GM18520 (cell line): ENCODE measurements at regions not wholly inside any gene's neighbourhood (a gene's known extent, or its start where the extent isn't known, plus 50 kb on each side); places are given as distances from the start of the nearest gene placed in this dataset.

Source experiments
- ATAC-seq: cut with Tn5 transposase; IDR thresholded peaks from one replicate; pipeline ENCODE4 v1.9.1; 2021; ENCODE audit not compliant: unreplicated experiment

DNA sequence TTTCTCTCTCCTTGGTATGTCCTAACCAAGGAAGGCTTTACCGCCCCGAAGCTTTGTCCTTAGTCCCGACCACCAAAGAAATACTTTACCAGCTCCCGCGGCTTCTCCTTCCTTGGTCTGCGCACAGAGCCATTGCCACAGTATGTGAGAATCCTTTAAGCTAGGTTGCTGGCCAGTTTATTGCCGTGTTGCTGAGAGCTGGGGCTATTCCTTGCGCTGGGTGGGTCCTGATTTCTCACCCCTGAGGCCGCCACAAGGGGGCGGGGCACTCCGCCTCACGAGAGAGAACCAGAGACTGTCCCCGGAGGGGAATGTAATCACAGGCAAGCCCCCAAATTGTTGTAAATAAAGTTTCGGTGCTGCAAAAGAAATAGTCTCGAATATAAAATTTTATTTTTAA lies 331.0 kb upstream of the PCDH10 start:
- no peak for ATAC-seq

DNA sequence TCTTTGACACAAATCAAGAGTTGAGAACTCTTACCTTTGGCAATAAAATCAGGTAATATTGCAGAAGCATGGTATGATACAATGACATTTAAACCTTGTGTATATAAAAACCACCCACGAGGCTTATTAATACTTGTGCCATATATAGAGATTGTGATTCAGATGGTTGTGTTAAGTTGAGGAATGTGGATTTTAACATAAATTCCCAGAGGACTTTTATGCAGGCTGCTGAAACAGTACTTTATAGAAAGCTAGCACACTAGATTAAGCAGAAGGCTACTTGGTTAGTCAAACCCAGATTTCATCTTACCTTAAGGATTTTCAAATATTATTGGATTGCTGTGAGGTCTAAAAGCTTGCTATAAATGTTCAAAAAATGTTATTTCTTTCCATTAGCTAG lies 325.7 kb upstream of the PCDH10 start:
- ATAC-seq, result no peak

DNA sequence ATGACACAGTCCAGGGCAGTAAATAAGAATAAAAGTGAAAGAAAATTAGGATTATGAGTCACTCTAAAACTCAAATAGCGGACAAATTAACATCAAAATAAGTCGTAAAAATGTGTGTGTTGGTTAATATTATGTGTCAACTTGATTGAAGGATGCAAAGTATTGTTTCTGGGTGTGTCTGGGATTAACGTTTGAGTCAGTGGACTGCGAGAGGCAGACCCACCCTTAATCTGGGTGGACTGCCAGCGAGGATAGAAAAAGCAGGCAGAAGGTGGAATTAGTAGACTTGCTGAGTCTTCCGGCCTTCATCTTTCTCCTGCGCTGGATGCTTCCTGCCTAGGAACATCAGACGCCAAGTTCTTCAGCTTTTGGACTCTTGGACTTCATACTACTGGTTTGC lies 324.3 kb upstream of the PCDH10 start:
- ATAC-seq, result no peak

DNA sequence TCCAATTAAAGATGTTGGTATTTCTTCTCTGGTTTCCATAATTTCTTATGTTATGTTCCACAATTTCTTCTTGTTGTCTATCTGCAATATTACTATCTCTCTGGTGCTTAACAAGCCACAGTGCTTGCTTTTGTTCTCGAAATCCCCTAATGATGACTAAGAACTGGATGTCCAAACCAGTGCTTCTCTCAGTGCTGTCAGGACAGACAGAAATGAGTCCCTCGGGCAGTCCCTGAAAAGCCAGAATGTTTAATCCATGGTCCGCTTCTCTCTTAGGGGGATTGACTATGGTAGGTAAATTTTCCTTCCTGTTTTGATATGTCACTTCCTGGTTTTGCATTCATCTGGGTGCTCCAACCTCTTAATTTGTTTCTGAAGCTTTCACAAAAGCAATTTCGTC lies 321.6 kb upstream of the PCDH10 start:
- ATAC-seq, result peak; percentile 69

DNA sequence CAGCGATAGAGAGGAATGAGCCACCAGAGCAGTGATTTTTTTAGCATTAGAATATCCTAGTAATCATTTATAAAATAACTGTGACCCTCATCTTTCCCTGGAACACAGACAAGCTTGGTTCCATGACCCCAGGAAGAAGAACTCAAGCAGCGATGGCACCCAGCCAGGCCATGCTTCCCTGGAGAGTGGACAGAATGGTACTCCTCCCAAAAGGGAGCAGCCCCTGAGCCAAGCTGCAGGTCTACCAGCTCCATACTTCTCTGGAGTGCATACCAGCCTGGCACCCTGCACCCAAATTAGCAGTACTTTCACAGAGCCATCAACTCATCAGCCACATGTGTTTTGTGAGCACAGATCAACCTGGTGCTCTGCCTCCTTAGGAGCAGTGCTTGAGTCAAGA lies 310.9 kb upstream of the PCDH10 start:
- ATAC-seq, result no peak

DNA sequence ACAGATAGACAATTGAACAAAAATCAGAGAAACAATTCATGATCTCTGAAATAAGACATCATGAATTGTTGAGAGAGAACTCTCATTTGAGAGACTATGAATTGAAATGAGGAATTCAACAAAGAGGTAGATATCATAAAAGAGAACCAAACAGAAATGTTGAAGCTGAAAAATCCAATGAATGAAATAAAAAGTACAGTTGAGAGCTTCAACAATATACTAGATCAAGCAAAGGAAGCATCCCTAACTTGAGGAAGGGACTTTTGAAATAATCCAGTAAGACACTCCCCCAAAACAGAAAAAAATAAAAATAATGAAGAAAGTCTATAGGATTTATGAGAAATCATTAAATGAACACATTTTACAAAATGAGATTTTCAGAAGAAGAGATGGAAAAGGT lies 310.0 kb upstream of the PCDH10 start:
- ATAC-seq, result no peak

DNA sequence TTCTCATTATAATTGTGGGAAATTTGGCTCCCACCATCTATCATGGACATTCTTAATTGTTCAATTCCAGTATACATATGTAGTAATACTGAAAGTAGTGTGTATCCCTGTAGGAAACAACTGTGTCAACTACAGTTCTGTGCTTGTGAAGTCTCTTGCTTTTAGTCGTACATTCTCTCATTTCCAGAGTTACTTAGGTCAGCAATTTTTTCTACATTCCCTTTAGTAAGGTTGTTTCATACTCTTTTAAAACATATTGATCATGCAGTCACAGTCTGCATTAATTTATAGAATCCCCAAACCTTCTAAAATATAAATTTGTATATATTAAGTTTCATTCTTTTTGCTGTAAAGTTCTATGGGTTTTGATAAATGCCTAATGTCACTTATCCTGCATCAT lies 289.2 kb upstream of the PCDH10 start:
- no peak for ATAC-seq

DNA sequence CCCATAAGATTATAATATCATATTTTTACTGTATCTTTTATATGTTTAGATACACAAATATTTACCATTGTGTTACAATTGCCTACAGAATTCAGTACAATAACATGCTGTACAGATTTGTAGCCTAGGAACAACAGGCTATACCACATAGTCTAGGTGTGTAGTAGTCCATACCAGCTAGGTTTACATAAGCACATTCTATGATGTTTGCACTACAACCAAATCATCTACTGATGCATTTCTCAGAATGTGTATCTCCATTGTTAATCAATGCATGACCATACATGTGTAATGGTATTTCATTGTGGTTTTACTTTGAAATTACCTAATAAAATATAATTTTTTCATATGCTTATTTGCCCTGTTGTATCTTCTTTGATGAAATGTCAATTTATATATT lies 288.1 kb upstream of the PCDH10 start:
- ATAC-seq, result no peak

DNA sequence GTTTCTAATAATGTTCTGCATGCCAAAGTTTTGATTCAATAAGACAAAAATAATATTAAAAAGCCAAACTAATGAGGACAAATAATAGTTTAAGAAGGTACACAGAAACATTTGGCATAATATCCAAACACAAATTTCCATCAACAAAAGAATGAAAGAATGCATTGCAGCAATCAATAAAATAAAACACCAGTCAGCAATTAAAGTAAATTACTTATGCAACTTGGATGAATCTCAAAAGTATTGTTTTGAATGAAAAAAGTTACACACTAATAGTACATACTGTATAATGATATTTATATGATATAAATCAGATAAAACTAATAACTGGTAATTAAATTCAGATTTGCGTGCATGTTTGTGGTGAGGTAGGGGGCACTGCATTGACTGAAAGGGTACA lies 285.5 kb upstream of the PCDH10 start:
- no peak for ATAC-seq

DNA sequence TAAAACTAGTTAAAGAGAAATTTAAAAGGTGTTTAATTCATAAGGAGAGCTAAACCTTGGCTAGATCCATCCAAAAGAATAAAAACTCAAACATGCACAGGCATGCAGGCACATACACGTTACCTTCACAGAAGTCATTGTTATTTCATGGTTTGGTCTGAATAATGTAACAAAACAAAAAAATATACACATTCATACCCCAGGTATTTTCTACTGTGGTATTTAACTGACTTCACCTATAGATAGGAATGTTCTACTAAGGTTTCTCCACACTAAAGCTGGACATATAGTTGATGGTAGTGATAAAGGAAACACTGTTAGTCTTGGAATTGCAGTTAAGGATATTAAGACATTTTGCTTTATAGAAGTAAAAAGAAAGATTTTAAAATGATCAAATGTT lies 283.6 kb upstream of the PCDH10 start:
- ATAC-seq, result no peak

DNA sequence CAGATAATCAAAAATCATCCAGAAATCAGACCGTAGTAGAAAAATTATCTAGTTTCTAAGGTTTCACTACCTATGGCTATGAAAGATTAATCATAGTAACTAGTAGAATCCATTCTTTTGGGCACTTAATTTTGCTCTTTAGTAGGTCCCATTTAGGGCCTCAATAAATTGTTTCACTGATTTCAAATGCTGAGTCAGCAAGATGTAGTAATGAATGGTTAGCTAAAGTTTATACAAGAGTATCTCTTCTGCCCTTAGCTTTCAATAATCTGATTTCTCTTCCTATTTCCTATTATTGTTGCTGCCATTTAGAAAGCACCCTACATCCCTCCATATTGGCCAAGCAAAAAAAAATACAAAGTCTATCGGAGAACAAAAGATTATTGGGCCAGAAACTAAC lies 283.2 kb upstream of the PCDH10 start:
- no peak for ATAC-seq

DNA sequence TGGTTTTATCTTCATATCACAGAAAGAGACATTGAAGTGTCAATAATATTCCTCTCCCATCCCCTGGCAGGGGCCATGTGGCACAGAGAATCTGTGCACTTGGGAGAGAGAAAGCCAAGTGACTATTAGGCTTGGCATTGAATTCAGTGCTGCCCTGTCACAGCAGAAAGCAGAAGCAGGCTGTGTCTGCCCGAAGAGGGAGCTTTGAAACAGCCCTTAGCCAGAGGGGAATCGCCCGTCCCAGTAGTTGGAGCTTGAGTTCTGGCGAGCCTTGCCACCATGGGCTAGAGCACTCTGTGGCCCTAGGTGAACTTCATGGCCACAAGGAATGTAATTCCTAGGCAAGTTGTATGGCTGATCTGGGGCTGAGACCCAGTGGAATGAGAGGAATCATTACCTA lies 282.5 kb upstream of the PCDH10 start:
- ATAC-seq, result no peak

DNA sequence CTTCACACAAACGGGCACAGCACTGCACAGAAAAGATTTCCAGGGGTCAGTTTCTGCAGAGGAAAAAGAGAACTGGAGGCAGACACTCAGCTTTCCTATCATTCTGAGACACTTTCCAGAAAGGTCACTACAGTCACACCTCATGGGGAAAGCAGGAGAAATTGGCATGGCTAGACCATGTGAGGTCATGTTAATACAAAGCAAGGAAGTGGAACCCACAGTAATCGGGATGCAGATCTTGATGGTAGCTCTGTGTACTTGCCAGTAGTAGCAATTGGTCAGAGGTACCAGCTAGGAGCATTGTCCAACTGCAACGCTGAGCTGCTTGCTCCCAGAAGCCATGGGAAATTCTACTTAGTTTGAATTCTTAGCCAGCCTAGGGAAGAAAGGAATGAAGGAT lies 255.3 kb upstream of the PCDH10 start:
- no peak for ATAC-seq

DNA sequence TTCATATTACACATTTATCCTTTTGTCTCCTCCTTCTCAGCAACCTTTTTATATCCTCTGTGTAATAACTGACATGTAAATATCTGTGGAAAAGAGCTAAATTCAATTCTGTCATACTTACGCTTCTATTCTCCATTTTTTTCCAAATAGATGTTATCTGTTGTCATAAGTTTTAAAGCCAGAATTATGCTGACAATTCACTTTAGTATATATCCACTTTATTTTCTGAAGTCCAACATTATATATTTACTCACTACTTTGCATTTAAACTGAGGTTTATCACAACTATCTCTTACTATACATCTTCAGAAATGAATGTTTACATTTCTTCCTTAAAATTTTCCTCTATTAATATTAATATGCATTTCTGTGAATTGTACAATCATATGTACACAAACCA lies 247.9 kb upstream of the PCDH10 start:
- no peak for ATAC-seq

DNA sequence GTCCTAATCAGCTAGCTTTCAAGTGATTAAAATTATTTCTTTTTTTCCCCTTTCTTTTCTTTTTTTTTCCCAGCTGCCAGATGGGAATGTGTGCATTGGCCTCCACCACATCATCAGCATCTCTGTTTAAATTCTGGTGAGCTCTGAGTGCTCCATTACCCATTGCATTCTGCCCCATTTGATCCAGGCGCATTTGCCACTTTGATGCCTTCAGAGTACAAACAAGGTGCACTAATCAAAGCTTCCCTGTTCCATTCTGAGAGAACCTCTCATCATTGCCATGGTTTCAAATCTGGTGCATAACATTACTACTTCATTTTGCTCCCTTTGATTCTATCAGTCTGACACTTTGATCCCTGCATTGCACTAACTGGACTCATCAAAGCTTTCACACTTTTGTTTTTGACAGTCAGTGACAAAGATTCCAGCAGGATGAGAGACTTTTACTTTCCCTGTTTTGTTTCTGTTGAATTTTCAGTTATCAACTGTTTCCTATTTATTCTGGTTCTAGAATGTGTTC lies 238.8 kb upstream of the PCDH10 start:
- ATAC-seq, result no peak

DNA sequence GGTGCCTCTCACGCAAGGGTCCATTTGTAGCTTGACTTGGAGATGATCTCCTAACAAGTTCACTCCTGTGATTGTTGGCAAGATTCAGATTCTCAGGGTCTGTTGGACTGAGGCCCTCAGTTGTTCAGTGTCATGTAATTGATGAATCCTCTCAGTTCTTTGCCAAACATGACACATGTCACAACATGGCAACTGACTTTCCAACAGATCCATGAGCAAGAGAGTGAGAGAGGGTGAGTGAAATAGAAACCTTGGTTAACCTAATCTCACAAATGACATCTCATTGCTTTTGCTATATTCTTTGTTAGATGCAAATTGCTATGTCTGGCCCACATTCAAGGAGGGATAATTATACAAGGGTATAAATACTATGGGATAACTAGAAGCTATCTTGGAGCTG lies 231.0 kb upstream of the PCDH10 start:
- no peak for ATAC-seq

DNA sequence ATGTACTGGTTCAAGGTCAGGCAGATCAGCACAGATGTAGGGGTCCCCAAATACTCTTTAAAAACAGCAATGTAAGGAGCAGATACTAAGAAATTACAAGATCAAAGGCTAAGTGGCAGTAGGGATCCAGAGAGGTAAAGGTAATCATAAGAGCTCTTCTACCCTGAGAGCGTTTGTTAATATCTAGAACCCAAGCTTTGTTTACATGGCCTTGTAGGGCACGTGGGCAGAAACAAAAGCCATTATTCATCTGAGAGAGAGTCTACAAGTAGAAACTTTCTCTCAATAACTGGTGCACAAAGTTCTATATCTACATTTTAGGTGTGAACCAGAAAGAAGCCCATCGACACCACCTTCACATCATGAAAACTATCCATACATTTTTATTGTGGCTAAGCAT lies 225.6 kb upstream of the PCDH10 start:
- no peak for ATAC-seq

DNA sequence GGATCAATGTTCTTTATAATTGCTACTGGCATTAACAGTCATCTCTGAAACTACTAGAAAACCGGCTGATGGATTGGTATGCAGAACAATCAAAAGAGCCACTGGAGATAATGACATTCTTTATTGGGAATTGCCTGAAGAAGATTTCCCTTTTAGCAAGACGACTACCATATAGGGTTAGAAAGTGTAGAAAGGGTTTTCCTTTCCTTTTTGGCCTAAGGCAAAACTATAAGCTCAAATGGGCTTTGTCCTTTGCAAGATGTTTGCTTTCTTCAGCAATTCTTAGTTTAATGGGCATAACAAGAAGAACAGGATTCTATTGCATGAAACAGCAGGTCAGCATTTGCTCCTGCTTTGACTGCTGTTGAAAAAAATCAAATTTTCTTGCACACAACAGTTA lies 214.2 kb upstream of the PCDH10 start:
- ATAC-seq, result no peak

DNA sequence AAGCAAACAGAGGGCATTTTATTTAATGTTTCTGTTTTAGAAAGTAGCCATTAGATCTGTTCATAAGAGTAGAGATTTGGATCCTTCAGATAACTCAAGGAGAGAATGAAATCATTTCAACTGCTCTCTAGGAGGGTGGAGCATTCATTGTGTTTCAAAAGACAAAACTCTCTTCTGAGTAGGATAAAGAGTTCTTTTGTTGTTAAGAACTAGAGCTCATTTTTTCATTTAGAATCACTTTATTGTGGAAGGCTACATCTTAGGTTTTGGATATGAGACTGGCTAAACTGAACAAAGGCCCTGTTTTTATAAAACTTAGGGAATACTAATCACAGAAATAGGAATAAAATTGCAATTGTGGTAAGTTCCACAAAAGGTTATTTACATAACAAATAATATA lies 193.9 kb upstream of the PCDH10 start:
- ATAC-seq, result no peak

DNA sequence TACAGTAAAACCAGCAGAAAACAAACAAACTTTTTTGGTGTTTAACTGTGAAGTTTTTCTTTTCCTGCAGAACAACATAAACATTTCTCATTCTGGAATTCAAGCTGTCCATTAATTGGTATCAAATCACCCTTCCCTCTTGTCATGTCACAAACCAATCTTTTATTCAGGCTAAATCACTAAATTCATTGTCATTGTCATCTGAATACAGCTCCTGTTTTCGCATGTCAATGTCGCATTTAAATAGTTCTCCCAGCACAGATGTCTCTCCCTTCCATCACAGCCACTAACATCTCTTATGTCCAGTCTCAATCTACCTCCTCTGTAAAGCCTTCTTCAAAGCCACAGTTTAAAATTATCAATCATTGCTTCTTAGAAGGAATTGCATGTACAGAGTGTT lies 192.1 kb upstream of the PCDH10 start:
- ATAC-seq, result no peak

DNA sequence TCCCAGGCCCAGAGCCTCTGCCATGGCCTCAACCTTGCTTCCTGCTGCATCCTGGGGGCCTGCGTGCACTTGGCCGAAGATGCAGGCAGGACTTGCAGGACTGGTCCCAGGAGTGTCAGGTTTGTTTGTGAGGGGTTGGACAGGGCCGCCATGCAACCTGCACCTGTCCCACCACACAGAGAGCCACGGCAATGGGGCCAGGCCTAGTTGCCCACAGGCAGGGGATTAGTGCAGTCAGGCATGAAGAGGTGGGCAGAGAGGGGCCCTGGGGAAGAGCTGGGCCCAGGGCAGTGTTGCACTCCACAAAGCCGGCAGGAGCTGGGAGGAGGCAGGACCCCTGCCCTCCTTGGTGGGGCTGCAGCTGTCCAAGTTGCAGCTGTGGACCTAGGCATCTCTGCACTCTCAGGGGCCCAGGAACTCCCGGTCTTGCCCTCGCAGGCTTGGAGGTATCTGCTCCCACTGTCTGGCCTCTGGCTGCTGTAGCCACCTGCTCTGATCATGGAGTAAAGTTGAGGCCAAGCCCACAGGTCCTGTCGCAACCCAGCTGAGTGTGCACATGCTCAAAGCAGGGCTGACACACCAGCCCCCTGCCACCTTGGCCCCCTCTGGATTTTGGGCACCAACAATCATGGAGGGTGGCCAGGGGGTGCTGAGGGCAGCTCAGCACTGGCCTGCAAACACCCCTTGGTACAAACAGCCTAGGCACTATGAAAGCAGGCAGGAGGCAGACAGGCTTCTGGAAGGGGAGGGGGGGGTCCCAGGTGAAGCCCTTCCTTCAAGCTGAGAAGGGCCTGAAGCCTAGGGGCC lies 190.4 kb upstream of the PCDH10 start:
- no peak for ATAC-seq

DNA sequence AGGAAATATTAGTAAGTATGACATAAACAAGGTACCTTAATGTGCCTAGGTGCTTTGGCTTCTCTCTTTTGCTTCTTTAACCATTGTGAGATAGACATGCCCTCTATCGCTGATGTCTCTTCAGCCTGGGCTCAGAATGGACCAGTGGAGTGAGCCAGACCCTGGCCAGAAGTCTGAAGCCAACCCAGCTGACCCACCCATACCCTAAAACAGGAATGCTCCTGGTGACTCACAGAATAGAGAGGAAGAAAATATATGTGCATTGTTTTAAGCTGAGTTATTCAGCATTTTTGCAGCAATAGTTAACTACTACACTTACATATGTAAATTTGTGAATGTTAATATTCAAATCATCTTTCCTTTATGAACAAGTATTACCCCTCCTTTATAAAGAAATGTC lies 167.5 kb upstream of the PCDH10 start:
- ATAC-seq, result no peak

DNA sequence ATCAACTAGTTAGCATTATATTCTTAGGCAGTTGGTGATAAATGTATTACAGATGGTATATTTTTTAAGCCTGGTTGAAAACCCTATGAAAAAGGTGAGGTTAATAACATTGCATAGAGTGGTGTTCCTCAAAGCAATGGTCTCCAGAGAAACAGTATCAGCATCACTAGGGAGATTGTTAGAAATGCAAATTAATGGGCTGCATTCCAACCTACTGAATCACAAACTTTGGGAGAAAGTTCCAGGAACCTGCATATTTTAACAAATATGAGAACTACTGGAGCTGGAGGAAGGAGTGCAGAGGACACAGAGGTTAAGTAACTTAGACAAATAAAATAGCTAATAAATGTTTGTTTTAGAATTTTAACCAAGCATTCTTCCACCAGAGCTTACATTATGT lies 166.9 kb upstream of the PCDH10 start:
- no peak for ATAC-seq
